HEK293 (cell line): ENCODE measurements at regions not wholly inside any gene's neighbourhood (a gene's known extent, or its start where the extent isn't known, plus 50 kb on each side); places are given as distances from the start of the nearest gene placed in this dataset.

Source experiments
- CTCF ChIA-PET: fragments of 350-600 bp; formaldehyde crosslinking; extraction: SDS; loops from one replicate; lab custom pipeline; 2021; ENCODE audit warnings: antibody characterized with exemption; lab: Yijun Ruan, JAX
- POLR2A ChIA-PET: fragments of 300-600 bp; formaldehyde crosslinking; extraction: SDS; loops from one replicate; lab custom pipeline; 2020; ENCODE audit warnings: antibody characterized with exemption, inconsistent platforms; lab: Yijun Ruan, JAX
- H3K27ac ChIP-seq: fragments of 200-500 bp; sonication (Bioruptor generic); 2 replicates; pipeline ENCODE4 v1.5.1; 2014; ENCODE audit warnings: low read depth, low read length, control low read depth, inconsistent platforms; ENCODE audit errors: extremely low read depth
- H3K36me3 ChIP-seq, 2 experiments: fragments of 200-500 bp in 1 of 2; sonication (Bioruptor generic) in 1 of 2; 1 replicate in 1 of 2; 2 replicates in 1 of 2; pipeline ENCODE4 v1.5.1; 2014 to 2017; ENCODE audit warnings: inconsistent platforms in 2 of 2, low read length in 2 of 2; ENCODE audit not compliant: control insufficient read depth in 2 of 2, insufficient read depth in 1 of 2
- H3K4me1 ChIP-seq: fragments of 200-500 bp; sonication (Bioruptor generic); 2 replicates; pipeline ENCODE4 v1.5.1; 2014; ENCODE audit warnings: mild to moderate bottlenecking, low read length, inconsistent platforms; ENCODE audit not compliant: control insufficient read depth, insufficient read depth
- H3K4me3 ChIP-seq: 2 replicates; pipeline ENCODE4 v1.5.1; 2011; ENCODE audit warnings: low read depth, mild to moderate bottlenecking, control low read depth, low read length, moderate library complexity
- H3K9me3 ChIP-seq: fragments of 200-500 bp; sonication (Bioruptor generic); 2 replicates; pipeline ENCODE4 v1.5.1; 2014; ENCODE audit warnings: low read depth, low read length, inconsistent platforms; ENCODE audit not compliant: control insufficient read depth, insufficient read depth
- ATF2 ChIP-seq: fragments of 450-650 bp; formaldehyde crosslinking; IDR thresholded peaks from 2 replicates; pipeline ENCODE4 v1.5.1; 2016; ENCODE audit warnings: missing biosample characterization, missing genetic modification characterization, low read depth
- BCL11B ChIP-seq: fragments of 450-650 bp; formaldehyde crosslinking; IDR thresholded peaks from 2 replicates; pipeline ENCODE4 v1.5.1; 2016; ENCODE audit warnings: low read depth, missing biosample characterization, missing genetic modification characterization
- EGR2 ChIP-seq: fragments of 450-650 bp; formaldehyde crosslinking; IDR thresholded peaks from 2 replicates; pipeline ENCODE4 v1.5.1; 2016; ENCODE audit warnings: low read depth, missing biosample characterization, missing genetic modification characterization
- HIC1 ChIP-seq: fragments of 450-650 bp; formaldehyde crosslinking; IDR thresholded peaks from 2 replicates; pipeline ENCODE4 v1.5.1; 2016; ENCODE audit warnings: missing biosample characterization, missing genetic modification characterization
- OSR2 ChIP-seq: fragments of 450-650 bp; formaldehyde crosslinking; IDR thresholded peaks from 2 replicates; pipeline ENCODE4 v1.5.1; 2016; ENCODE audit warnings: missing biosample characterization, missing genetic modification characterization
- PRDM6 ChIP-seq: fragments of 450-650 bp; formaldehyde crosslinking; IDR thresholded peaks from 2 replicates; pipeline ENCODE4 v1.5.1; 2017; ENCODE audit warnings: missing biosample characterization, missing genetic modification characterization
- YY2 ChIP-seq: fragments of 450-650 bp; formaldehyde crosslinking; IDR thresholded peaks from 2 replicates; pipeline ENCODE4 v1.5.1; 2016; ENCODE audit warnings: missing biosample characterization, missing genetic modification characterization
- ZIC2 ChIP-seq: fragments of 450-650 bp; formaldehyde crosslinking; IDR thresholded peaks from 2 replicates; pipeline ENCODE4 v1.5.1; 2016; ENCODE audit warnings: missing biosample characterization, missing genetic modification characterization
- ZNF155 ChIP-seq: fragments of 450-650 bp; formaldehyde crosslinking; IDR thresholded peaks from 2 replicates; pipeline ENCODE4 v1.5.1; 2016; ENCODE audit warnings: missing biosample characterization, missing genetic modification characterization
- ZNF354C ChIP-seq: fragments of 450-650 bp; formaldehyde crosslinking; IDR thresholded peaks from 2 replicates; pipeline ENCODE4 v1.5.1; 2016; ENCODE audit warnings: missing biosample characterization, missing genetic modification characterization, low read depth, borderline replicate concordance
- ZNF366 ChIP-seq: fragments of 450-650 bp; formaldehyde crosslinking; conservative IDR thresholded peaks from 2 replicates; pipeline ENCODE4 v1.5.1; 2016; ENCODE audit warnings: missing biosample characterization, missing genetic modification characterization
- ZNF529 ChIP-seq: fragments of 450-650 bp; formaldehyde crosslinking; IDR thresholded peaks from 2 replicates; pipeline ENCODE4 v1.5.1; 2017; ENCODE audit warnings: missing genetic modification characterization, missing biosample characterization; ENCODE audit not compliant: insufficient replicate concordance
- ZNF544 ChIP-seq: fragments of 450-650 bp; formaldehyde crosslinking; IDR thresholded peaks from 2 replicates; pipeline ENCODE4 v1.5.0; 2017; ENCODE audit warnings: missing biosample characterization, missing genetic modification characterization
- ZNF571 ChIP-seq: fragments of 450-650 bp; formaldehyde crosslinking; IDR thresholded peaks from 2 replicates; pipeline ENCODE4 v1.5.0; 2017; ENCODE audit warnings: missing biosample characterization, missing genetic modification characterization
- ZNF677 ChIP-seq: fragments of 450-650 bp; IDR thresholded peaks from 2 replicates; pipeline ENCODE4 v1.5.0; 2018; ENCODE audit warnings: missing biosample characterization, mild to moderate bottlenecking, missing genetic modification characterization, moderate library complexity
- ZNF777 ChIP-seq: fragments of 450-650 bp; formaldehyde crosslinking; IDR thresholded peaks from 2 replicates; pipeline ENCODE4 v1.5.1; 2017; ENCODE audit warnings: missing biosample characterization, missing genetic modification characterization, borderline replicate concordance
- ZNF785 ChIP-seq: fragments of 450-650 bp; formaldehyde crosslinking; IDR thresholded peaks from 2 replicates; pipeline ENCODE4 v1.5.1; 2016; ENCODE audit warnings: missing biosample characterization, missing genetic modification characterization
- ZNF791 ChIP-seq: fragments of 450-650 bp; formaldehyde crosslinking; IDR thresholded peaks from 2 replicates; pipeline ENCODE4 v1.5.1; 2016; ENCODE audit warnings: missing biosample characterization, missing genetic modification characterization
- ZSCAN30 ChIP-seq: fragments of 450-650 bp; IDR thresholded peaks from 2 replicates; pipeline ENCODE4 v1.5.1; 2018; ENCODE audit warnings: missing biosample characterization, mild to moderate bottlenecking, missing genetic modification characterization, moderate library complexity
- TF ChIP-seq, protein P1 (sequence below): fragments of 450-650 bp; formaldehyde crosslinking; IDR thresholded peaks from 2 replicates; pipeline ENCODE4 v1.5.1; 2016; ENCODE audit warnings: missing biosample characterization, missing genetic modification characterization, borderline replicate concordance
- TF ChIP-seq, protein P2 (sequence below): fragments of 450-650 bp; formaldehyde crosslinking; IDR thresholded peaks from 2 replicates; pipeline ENCODE4 v1.5.1; 2016; ENCODE audit warnings: missing biosample characterization, missing genetic modification characterization

DNA sequence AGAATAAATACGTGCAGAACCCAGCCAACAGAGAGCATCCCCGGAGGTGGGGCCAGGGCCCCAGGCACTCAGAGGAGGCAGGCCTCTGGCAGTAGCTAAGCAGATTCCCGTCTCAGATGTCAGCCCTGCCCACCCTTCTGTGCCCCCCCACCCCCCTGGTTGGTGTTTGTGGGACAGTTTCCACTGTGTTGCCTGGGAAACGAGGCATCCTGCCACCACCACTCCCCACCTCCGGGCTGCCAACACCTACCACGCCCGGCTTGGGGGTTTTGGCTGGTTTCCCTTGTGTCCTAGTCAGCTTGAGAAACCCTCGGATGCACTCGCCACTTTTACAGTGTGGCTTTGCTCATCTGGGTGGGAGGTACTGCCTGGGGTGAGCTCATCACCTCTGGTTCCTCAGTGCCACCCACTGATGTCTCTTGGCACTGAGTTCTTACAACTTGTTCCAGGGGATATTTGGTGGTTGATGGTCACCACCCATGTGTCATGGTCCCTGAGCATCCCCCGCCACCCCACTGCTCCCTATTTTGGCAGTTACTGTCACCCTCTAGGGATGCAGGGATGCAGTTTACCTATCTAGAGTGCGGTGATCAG is 72.4 kb upstream of the YWHAQ start:
- POLR2A ChIA-PET, result interaction anchor here (0.6 to 1.5 kb wide), 4 partner anchors 29 to 148 kb away, joined by 5 to 9 read pairs (median 7); partner anchors contain the start of gene YWHAQ
- Histone ChIP-seq H3K4me3 (no peak overlapping the region), H3K4me1 (no peaks in the 10 kb centered on the region; the same call in 1 of the 2 replicates), H3K27ac (no peak overlapping the region), H3K36me3 (no peaks in the 10 kb centered on the region), H3K9me3 (no peaks in the 10 kb centered on the region)
- CTCF ChIA-PET, result interaction anchor here (0.6 to 1.5 kb wide), 7 partner anchors 9 to 732 kb away, joined by 3 to 5 read pairs (median 4); no protein-coding TSS in a partner anchor
- TF ChIP-seq OSR2 (tag by site-specific recombination) (no peak), ATF2 (tag by site-specific recombination) (no peak), ZNF777 (tag by site-specific recombination) (no peak), ZNF366 (tag by site-specific recombination) (no peak), ZNF791 (tag by site-specific recombination) (no peak), ZNF544 (no peak), ZIC2 (tag by site-specific recombination) (peak; percentile 42; the same call in 1 of the 2 replicates), ZNF529 (no peak), PRDM6 (tag by site-specific recombination) (no peak), ZSCAN30 (tag by site-specific recombination) (no peak), BCL11B (tag by site-specific recombination) (no peak), ZNF155 (no peak), EGR2 (tag by site-specific recombination) (peak; percentile 88), ZNF354C (no peak), ZNF677 (tag by site-specific recombination) (no peak), ZNF571 (tag by site-specific recombination) (no peak), YY2 (tag by site-specific recombination) (no peak), ZNF785 (tag by site-specific recombination) (no peak), HIC1 (tag by site-specific recombination) (no peak)
- TF ChIP-seq, protein P1, sequence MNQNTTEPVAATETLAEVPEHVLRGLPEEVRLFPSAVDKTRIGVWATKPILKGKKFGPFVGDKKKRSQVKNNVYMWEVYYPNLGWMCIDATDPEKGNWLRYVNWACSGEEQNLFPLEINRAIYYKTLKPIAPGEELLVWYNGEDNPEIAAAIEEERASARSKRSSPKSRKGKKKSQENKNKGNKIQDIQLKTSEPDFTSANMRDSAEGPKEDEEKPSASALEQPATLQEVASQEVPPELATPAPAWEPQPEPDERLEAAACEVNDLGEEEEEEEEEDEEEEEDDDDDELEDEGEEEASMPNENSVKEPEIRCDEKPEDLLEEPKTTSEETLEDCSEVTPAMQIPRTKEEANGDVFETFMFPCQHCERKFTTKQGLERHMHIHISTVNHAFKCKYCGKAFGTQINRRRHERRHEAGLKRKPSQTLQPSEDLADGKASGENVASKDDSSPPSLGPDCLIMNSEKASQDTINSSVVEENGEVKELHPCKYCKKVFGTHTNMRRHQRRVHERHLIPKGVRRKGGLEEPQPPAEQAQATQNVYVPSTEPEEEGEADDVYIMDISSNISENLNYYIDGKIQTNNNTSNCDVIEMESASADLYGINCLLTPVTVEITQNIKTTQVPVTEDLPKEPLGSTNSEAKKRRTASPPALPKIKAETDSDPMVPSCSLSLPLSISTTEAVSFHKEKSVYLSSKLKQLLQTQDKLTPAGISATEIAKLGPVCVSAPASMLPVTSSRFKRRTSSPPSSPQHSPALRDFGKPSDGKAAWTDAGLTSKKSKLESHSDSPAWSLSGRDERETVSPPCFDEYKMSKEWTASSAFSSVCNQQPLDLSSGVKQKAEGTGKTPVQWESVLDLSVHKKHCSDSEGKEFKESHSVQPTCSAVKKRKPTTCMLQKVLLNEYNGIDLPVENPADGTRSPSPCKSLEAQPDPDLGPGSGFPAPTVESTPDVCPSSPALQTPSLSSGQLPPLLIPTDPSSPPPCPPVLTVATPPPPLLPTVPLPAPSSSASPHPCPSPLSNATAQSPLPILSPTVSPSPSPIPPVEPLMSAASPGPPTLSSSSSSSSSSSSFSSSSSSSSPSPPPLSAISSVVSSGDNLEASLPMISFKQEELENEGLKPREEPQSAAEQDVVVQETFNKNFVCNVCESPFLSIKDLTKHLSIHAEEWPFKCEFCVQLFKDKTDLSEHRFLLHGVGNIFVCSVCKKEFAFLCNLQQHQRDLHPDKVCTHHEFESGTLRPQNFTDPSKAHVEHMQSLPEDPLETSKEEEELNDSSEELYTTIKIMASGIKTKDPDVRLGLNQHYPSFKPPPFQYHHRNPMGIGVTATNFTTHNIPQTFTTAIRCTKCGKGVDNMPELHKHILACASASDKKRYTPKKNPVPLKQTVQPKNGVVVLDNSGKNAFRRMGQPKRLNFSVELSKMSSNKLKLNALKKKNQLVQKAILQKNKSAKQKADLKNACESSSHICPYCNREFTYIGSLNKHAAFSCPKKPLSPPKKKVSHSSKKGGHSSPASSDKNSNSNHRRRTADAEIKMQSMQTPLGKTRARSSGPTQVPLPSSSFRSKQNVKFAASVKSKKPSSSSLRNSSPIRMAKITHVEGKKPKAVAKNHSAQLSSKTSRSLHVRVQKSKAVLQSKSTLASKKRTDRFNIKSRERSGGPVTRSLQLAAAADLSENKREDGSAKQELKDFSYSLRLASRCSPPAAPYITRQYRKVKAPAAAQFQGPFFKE (tag by site-specific recombination), result no peak
- TF ChIP-seq, protein P2, sequence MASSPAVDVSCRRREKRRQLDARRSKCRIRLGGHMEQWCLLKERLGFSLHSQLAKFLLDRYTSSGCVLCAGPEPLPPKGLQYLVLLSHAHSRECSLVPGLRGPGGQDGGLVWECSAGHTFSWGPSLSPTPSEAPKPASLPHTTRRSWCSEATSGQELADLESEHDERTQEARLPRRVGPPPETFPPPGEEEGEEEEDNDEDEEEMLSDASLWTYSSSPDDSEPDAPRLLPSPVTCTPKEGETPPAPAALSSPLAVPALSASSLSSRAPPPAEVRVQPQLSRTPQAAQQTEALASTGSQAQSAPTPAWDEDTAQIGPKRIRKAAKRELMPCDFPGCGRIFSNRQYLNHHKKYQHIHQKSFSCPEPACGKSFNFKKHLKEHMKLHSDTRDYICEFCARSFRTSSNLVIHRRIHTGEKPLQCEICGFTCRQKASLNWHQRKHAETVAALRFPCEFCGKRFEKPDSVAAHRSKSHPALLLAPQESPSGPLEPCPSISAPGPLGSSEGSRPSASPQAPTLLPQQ (tag by site-specific recombination), result peak; percentile 83
